Mesothelial cell of epicardium (in vitro differentiated cells): ENCODE measurements at regions not wholly inside any gene's neighbourhood (a gene's known extent, or its start where the extent isn't known, plus 50 kb on each side); places are given as distances from the start of the nearest gene placed in this dataset.

Experiments
- DNase-seq, 2 experiments: peaks; one replicate each; pipeline ENCODE4 v3.0.0; 2021; ENCODE audit warnings: low spot score in 2 of 2; ENCODE audit not compliant: unreplicated experiment in 2 of 2
- H3K27ac Mint-ChIP-seq: 2 replicates; pipeline ENCODE4 v1.8.0; 2021; ENCODE audit warnings: mixed read lengths
- H3K27me3 Mint-ChIP-seq: 2 replicates; pipeline ENCODE4 v1.8.0; 2021; ENCODE audit warnings: low read depth, mixed read lengths
- H3K36me3 Mint-ChIP-seq: 2 replicates; pipeline ENCODE4 v1.8.0; 2021; ENCODE audit warnings: mixed read lengths
- H3K4me1 Mint-ChIP-seq: 2 replicates; pipeline ENCODE4 v1.8.0; 2021; ENCODE audit warnings: mixed read lengths
- H3K4me3 Mint-ChIP-seq: 2 replicates; pipeline ENCODE4 v1.8.0; 2021; ENCODE audit warnings: mild to moderate bottlenecking, moderate library complexity, mixed read lengths
- H3K9me3 Mint-ChIP-seq: 2 replicates; pipeline ENCODE4 v1.8.0; 2021; ENCODE audit warnings: mixed read lengths
- CTCF ChIP-seq: fragments of 200-600 bp; sonication (generic); IDR thresholded peaks from one replicate; pipeline ENCODE4 v1.5.0; 2021; ENCODE audit warnings: antibody characterized with exemption; ENCODE audit not compliant: unreplicated experiment

GRCh38 chr3:170792471-170792870 lies 77.5 kb downstream of the RPL22L1 start:
- Mint-ChIP-seq H3K9me3 (peaks cover 35% of the 10 kb centered on the region), H3K4me1 (peaks cover 2% of the 10 kb centered on the region), H3K27ac (no peak overlapping the region), H3K27me3 (no peaks in the 10 kb centered on the region), H3K4me3 (no peak overlapping the region), H3K36me3 (peaks cover 4% of the 10 kb centered on the region)
- TF ChIP-seq CTCF, result no peak
- no peak for DNase-seq

DNA sequence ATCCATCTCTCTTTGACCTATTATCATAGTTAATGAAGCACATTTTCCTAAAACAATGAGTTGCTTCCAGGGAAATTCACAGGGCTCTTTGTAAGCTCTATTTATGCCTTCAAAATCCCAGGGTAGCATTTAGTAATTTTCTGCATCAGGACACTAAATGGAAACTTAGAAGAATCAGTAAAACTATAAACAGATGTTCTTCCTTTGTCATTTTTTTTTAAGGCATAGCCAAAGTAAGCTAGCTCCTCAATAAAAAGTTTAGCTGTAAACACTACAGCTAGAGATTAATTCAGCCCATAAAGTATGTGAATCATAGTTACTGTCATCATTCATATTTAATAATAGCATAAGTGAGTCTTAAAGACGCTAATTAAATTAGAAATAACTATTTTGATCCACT lies 79.3 kb downstream of the RPL22L1 start:
- H3K27me3 Mint-ChIP-seq, result no peaks in the 10 kb centered on the region
- TF ChIP-seq CTCF, result no peak
- H3K27ac Mint-ChIP-seq, result no peak overlapping the region
- peaks cover 25% of the 10 kb centered on the region for H3K9me3 Mint-ChIP-seq
- no peak for DNase-seq
- no peaks in the 10 kb centered on the region for H3K36me3 Mint-ChIP-seq
- H3K4me1 Mint-ChIP-seq, result peaks cover 2% of the 10 kb centered on the region
- no peak overlapping the region for H3K4me3 Mint-ChIP-seq

DNA sequence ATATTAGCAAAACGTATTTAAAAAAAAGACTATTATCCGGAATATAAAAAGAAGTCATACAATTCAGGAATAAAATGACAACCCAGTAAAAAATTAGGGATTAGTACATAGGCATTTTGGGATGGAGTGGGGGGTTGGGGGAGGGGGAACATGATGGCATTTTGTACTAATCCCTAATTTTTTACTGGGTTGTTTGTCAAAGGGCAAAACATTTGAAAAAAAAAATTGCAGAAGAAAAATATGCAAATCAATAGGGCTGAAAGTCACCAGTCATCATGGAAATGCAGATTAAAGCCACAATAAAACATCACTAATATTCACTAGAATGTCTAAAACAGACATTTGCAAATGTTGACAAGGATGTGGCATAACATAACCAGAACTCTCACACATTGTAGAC lies 82.5 kb downstream of the RPL22L1 start:
- DNase-seq, result no peak
- no peak for TF ChIP-seq CTCF
- H3K4me1 Mint-ChIP-seq, result peaks cover 2% of the 10 kb centered on the region
- no peaks in the 10 kb centered on the region for H3K36me3 Mint-ChIP-seq
- H3K27ac Mint-ChIP-seq, result no peak overlapping the region
- peaks cover 26% of the 10 kb centered on the region for H3K9me3 Mint-ChIP-seq
- H3K4me3 Mint-ChIP-seq, result no peak overlapping the region
- H3K27me3 Mint-ChIP-seq, result no peaks in the 10 kb centered on the region

DNA sequence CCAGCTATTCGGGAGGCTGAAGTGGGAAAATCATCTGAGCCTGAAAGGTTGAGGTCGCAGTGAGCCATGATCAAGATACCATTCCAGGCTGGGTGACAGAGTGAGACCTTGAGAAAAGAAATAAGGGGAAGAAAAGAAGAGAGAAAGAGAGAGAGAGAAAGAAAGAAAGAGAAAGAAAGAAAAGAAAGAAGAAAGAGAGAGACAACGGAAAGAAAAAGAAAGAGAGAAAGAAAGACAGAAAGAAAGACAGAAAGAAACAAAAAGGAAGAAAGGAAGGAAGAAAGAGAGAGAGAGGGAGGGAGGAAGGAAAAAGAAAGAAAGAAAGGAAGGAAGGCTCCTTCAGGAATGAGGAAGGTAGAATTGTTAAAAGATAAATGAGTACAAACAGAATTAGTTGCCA lies 84.5 kb downstream of the RPL22L1 start:
- Mint-ChIP-seq H3K36me3 (no peaks in the 10 kb centered on the region), H3K27ac (no peak overlapping the region), H3K4me1 (peaks cover 1% of the 10 kb centered on the region), H3K4me3 (no peak overlapping the region), H3K27me3 (no peaks in the 10 kb centered on the region), H3K9me3 (peaks cover 19% of the 10 kb centered on the region)
- no peak for DNase-seq
- TF ChIP-seq CTCF, result no peak

GRCh38 chr3:170784406-170784805 lies 85.6 kb downstream of the RPL22L1 start:
- no peaks in the 10 kb centered on the region for H3K4me1 Mint-ChIP-seq
- no peak for DNase-seq
- H3K36me3 Mint-ChIP-seq, result no peaks in the 10 kb centered on the region
- no peak overlapping the region for H3K27ac Mint-ChIP-seq
- H3K9me3 Mint-ChIP-seq, result peaks cover 19% of the 10 kb centered on the region
- no peak for TF ChIP-seq CTCF
- H3K27me3 Mint-ChIP-seq, result no peaks in the 10 kb centered on the region
- H3K4me3 Mint-ChIP-seq, result no peak overlapping the region

- H3K4me1 Mint-ChIP-seq, result no peaks in the 10 kb centered on the region
- no peak for DNase-seq
- H3K4me3 Mint-ChIP-seq, result no peak overlapping the region
- no peaks in the 10 kb centered on the region for H3K36me3 Mint-ChIP-seq
- H3K9me3 Mint-ChIP-seq, result peaks cover 20% of the 10 kb centered on the region
- H3K27me3 Mint-ChIP-seq, result no peaks in the 10 kb centered on the region
- H3K27ac Mint-ChIP-seq, result no peak overlapping the region
- no peak for TF ChIP-seq CTCF
These were observed 89.0 kb downstream of the RPL22L1 start for GRCh38 chr3:170780955-170781354.
